GM18517 (cell line): ENCODE measurements at regions not wholly inside any gene's neighbourhood (a gene's known extent, or its start where the extent isn't known, plus 50 kb on each side); places are given as distances from the start of the nearest gene placed in this dataset.
"Not testable (repeated sequence)": the region's sequence is repeated elsewhere in the genome, so short reads cannot be mapped to it uniquely, and the experiment has no call there.

Experiments used
- ATAC-seq: cut with Tn5 transposase; IDR thresholded peaks from one replicate; pipeline ENCODE4 v1.9.1; 2021; ENCODE audit warnings: mild to moderate bottlenecking, moderate library complexity; ENCODE audit not compliant: unreplicated experiment

DNA sequence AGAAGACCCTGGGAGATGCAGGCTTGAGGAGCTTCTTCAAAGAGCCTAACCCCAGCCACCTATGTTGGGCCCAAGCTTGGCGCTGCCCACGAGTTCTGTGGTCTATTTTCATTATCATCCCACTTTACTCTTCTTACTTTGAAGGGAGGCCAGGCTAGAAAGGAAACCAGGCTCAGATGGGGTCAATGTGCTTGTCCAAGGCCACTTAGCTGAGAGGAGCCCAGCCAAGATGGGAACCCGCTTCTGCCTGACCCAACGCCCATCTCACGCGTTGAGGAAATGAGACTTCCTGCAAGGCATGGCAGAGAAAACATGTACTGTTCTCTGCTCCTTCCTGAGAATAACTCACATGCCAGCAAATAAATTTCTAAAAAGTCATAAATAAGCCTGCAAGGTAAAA lies 486.3 kb upstream of the PROK2 start:
- ATAC-seq, result no peak

DNA sequence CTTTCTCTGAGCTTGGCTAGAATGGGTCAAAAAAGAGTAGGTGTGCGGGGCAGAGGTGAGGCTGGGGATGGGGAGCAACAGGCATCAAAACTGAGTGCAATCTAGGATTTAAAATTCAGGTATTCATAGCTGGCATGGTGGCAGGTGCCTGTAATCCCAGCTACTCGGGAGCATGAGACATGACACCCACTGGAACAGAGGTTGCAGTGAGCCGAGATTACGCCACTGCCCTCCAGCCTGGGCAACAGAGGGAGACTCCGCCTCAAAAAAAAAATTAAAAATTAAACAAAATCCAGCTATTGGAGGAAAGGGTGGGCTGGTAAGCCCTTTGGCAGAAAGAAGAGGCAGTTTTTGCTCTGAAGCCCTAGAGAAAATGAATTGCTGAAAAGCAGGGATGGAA lies 485.8 kb upstream of the PROK2 start:
- no peak for ATAC-seq

DNA sequence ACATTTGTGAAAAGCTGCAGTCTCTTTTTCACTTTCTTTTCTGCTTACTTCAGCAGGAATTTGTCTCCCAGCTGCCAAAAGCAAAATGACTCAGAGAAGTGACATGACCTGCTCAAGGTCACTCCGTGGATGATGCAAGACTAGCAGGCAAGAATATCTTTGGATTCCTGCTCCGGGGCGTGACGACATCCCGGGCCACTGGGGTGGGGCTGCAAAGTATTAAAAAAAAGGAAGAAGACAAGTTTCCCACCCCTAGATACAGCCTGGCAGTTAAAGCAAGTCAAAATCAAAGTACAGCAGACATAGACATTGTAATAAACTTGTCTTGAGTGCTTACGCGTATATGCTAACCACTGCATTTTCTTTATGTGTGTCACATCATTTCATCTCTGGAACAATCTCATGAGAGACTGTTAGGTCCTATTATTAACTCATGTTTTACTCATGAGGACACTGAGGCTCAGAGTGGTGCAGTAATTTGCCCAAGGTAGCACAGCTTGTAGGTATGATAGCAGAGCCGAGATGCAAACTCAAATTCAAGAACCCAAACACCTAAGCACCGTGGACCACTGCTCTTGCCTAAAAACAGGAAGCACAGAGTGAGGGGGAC lies 485.2 kb upstream of the PROK2 start:
- ATAC-seq, result no peak

DNA sequence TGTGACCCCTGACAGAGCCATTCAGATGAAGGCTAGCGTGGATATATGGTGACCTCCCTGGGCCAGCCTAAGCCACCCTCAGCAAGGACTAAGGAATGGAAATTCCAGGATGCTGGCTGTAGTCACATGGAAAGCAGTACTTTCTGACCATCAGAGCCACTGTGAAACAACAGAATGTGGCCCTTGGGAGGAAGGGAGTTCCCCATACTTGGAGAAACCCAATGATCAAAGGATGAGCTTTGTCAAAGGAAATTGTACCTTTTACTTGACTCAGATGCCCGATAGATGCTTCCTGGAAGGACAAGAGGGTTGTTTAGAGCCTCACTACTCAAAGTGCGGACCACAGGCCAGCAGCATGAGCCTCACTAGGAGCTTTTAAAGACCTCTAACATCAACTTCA lies 484.5 kb upstream of the PROK2 start:
- no peak for ATAC-seq

DNA sequence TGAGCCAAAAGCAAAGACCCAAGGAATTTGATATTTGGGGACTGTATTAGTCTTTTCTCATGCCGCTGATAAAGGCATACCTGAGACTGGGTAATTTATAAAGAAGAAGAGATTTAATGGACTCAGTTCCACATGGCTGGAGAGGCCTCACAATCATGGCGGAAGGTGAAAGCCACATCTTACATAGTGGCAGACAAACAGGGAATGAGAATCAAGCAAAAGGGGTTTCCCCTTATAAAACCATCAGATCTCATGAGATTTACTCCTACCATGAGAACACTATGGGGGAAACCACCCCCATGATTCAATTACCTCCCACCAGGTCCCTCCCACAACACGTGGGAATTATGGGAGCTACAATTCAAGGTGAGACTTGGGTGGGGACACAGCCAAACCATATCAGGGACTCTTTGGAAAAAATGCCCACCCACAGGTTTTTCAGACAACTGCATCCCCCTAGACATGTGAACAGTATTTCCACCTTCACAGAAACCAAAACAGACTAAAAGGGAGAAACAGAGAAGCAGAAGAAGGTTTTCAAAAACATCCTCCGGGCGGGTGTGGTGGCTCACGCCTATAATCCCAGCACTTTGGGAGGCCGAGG lies 482.1 kb upstream of the PROK2 start:
- not testable (repeated sequence) for ATAC-seq

DNA sequence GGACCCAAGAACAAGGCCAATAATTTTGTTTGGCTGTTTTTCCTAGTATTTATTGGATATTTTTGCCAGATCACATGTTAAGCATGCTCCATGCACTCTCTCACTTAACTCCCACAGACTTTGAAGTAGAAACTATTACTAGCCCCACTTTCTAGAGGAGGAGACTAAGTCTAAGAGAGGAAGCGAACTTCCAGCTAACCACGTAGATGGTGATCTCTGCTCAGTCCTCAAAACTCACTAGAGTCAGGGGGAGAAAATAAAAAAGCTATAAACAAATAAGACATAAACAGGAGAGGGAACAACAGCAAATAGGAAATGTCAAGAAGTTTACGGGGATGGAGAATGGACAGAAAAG lies 481.0 kb upstream of the PROK2 start:
- no peak for ATAC-seq

DNA sequence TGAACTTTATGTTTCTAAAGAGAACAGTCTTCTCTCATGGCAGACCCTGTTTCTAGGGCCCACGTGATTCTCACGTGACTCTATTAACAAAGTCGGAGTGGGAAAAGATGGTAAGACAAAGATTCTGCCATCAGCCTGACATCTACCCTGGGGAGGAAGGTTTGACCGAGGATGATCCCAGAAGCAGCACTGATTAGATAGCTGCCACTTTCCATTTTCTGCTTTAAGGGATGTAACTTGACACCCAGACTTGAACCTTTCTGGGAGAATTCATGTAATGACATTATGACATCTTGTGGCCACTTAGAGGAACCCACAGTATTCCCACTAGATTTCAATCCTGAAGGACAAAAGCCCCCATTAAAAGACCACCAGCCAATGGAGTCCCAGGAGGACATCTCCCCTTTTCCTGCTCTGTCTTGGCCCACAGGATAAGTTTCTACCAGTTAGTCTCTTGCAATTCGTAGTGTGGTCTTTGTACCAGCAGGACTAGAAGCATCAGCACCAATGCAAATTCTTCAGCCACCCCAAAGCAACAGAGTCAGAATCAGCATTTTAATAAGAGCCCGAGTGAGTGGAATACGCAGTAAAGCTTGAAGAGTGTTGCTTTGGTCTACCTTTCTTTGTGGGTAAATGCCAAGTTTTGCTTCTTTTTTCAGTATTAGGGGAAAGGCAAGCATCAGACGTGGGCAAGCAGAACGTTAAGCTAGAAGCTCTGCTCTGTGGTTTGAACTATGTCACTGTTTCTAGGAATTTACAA lies 480.5 kb upstream of the PROK2 start:
- no peak for ATAC-seq

DNA sequence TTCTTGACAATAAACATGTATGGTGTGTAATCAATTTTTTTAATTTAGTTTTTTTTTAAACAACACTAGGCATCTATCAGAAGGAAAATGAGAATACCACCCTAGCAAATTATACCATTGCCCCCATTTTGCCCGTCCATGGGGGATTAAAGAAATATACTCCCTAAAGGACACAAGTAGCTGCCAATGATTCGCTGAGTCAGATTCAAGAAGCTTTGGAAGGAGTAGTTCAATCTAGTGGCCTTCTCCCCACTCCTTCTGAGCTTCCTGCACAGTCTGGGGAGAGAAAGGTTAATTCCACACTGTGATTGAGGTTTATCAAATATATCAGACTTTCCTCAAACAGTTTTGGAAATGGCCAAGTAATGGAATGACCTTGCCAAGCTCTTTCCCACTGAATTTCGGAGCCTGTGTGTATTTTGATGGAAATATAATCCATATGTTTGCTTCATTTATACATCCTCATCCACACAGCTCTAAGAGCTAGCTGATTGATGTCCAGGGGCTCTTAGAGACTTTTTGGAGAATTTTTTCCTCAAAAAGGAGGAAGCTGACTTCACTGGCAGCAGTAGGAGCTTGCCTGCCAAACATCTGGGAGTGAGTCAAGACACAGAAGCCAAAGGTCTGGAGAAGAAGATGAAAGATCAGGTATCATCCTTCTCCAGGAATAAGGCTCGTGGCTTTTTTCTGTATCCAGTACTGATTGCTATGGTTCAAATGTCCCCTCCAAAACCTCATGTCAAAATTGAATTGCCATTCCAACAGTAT lies 478.5 kb upstream of the PROK2 start:
- ATAC-seq, result no peak

DNA sequence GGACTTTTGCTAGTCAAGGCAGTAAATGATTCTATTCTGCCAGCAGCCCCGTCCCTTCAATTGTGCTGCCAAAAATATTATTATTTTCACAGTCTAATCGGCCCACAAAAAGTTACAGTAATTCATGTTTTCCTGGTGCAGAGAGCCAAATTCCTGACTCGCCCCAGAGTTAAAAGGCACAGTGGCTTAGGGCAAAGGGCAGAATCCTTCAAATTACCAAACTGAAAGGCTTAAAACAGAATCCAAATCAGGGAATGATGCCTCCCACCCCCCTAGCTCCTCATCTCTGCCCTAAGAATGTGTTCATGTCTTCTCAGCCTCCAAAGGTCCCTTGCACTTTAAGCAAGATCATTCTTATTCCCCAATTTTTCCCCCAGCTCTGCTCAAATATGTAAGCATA lies 477.8 kb upstream of the PROK2 start:
- ATAC-seq, result no peak

DNA sequence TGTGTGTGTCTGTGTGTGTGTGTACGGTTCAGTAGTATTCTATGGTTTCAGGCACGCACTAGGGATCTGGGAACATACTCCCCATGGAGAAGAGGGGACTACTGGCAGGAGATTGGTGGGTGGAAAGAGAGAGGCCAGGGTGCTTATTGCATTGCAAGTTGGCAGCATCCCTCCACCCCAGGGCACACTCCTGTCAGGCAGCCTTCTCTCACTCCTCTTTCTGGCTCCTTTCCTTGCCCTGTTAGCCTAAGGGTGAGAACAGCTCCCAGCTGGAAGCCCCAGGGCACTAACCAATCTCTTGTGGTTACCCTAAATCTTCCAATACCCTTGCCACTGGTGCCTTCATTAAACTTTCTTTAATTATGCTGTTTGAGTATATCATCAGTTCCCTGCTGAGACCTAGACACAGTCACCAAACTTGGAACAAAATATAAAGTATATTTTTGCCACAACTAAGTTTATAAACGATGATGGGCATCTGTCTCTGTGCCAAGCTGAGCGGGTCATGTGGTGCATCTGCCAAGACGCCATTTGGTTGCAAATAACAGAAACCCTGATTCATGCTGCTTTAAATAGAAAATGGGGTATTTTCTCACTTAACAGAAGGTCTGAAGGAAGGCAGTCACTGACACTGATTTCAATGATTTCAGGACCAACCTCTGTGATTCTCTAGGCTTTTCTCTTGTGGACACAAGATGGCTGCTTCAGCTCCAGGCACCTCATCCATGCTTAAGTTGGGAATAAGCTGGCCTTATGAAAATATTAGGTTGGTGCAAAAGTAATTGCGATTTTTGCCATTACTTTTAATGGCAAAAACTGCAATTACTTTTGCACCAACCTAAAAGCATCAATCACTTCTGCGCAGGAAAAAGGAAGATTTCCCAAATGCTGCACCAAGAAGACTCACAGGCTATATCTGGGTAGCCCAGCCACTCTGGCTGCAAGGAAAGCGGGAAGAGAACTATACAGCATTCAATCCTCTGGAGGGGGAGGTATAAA lies 476.9 kb upstream of the PROK2 start:
- no peak for ATAC-seq

DNA sequence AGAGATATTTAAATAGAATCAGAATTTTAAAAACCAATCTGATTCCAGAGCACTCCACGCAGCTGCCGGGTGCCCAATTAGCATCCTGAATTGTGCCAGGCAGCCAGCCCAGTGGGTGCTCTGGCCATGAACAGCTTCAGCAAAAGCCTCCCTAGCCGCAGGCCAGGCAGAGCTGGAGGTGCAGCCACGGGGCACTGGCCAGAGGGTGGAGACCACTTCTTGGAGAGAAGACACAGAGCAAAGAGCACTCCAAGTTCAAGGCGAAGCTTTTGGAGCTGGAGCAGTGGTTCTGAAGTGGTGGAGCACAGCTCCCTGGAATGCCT lies 475.6 kb upstream of the PROK2 start:
- ATAC-seq, result no peak

DNA sequence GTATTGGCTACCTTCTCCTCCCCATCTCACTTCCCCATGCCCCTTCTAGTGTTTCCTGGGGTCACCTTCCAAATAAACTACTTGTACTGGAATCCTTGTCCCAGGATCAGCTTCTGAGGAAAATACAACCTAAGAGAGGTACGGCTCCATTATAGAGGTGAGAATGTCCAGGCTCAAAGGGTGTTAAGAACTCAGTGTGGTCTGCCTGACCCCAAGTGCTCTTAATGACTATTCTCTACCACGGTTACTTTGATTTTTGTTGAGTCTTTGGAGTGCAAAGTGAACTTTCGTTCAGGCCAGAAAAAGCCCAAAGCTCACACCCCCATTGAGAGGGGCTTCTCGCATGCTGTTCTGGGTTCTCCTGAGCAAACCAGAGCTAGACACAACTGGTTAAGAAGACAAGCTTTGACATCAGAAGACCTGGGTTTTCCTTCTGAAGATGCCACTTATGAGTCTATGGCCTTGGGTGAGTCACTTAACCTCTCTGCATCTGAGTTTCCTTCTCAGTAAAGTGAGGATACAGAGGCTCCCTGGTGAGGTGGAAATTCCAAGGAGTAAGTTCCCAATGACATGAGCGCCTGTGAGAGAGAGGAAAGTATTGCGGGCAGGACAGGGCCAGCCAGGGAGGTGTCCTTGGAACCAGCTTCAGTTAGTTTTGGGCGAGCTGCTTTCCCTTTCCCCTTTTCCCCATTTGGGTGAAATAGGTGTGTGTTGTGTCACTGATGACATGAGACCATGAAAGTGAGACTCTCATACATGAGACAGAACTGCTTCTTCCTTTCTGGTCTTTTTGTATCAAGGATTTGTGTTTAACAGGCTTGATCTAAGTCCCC lies 475.0 kb upstream of the PROK2 start:
- no peak for ATAC-seq

DNA sequence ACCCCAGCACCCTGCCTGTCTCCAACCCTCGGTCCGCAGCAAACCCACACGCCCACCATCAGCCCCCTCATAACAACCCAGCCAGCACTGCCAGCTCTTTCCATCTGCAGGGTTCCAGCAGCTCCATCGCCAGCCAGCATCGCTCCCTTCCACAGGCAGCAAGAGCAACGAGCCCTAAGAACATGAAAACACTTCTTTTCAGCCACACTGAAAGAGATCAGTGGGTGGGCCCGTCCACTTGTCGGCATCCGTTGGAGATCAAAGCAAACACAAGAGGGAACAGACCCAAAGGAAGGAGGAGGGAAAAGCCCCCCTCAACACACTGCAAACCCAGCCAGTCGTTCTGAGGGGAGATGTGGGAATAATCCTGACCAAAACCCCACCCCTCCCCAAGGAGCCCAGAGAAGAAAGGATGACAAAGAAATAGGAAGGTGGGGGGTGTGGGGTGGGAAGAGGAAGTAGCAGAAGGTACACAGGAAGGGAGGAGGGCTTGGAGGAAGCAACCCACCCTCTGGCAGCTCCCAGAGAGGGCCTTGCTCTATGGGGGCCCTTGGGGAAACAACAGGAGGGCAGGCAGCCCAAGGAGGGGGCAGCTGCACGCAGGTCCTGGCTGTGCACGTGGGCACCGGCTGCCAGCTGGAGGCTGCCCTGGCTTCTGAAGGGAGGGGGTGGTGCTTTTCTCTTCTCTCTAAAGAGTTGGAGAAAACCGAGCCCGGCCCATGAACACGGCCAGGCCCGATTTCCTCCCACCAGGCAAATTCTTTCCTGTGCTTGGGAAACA lies 473.6 kb upstream of the PROK2 start:
- ATAC-seq, result no peak

DNA sequence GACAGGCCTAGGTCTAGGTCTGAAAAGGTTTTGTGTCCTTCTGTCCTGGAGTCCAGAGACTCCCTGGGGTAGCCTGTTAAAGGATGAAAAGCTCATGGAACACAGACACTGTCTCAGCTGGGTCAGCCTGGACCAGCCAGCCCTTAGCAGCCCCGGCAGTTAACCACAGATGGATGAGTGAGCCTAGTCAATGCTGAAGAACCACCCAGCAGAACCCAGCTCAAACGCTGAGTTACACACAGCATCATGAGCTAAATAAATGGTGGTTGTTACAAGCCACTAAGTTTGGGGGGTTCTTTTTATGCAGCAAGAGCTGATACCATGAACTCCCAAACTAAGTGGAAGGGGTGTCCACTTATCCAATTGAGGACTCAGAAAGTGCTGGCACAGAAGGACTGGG lies 472.8 kb upstream of the PROK2 start:
- no peak for ATAC-seq

DNA sequence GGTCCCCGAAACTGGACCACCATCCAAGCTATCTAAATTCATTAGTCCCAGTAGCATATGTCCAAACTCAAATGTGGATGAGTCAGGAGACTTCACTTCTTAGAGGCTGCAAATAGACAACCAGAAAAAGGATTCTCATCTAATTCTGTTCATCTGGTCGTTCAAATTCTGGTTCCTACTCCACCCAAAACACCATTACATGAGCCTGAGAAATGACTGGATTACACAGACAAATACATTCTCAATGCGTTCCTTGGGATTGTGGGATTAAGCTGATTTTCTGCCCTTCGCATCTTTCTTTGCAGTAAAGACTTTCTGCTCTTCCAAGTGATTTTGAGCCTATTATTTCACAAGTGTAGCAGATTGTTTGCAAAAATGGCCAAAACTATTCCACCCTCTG lies 472.3 kb upstream of the PROK2 start:
- no peak for ATAC-seq

DNA sequence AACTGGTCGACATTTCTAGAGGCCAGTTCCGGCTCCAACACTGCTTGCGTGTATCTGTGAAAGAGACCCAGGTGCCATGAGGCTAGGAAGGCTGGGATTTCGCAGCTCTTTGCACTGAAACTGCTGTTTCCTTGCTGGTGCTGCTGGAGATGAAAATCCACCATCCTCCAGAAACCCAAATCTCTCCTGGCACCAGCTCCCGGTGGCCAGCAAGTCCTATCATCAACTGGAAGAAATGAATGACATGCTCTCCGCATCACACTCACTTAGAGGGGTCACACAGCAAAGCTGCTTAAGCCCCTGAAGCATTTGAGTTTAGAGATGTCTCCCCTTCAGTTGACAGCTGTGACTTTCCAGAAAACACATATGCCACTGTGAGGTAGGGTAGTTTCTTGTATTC lies 471.8 kb upstream of the PROK2 start:
- no peak for ATAC-seq

DNA sequence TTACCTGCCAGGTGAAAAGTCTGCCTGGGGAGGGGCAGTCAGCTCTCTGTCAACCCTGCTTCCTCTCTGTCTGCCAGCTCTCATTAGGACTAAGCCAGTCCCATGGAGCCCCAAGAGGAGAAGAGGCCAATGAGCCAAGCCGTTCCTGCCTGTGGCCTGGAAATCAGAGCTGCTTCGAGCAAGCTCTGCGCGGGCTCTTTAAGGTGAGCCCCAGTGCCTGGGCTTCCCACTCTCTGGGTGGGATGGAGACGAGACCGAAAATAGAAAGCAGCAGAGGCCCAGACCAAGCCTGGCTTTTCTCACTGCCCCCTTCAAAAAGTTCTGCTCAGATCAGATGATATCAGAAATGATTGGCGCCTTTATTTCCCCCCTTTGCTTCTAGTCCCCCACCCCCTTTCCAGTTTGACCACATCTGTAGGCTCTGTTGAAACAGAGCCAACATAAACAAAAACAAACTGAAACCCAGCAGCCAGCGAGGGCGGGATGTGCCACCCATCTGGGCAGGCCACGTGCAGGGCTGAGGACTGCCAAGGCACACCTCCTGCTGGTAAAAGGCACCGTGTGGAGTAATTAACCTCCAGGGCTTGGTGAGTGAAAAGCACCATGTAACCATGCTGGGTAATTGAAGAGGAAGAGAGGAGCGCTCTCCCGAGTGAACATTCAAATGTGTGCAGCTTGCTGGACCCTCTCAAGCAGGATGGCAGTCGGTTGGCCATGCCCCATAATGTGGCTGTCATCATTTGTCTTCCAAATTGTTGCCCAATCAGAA lies 471.0 kb upstream of the PROK2 start:
- no peak for ATAC-seq

DNA sequence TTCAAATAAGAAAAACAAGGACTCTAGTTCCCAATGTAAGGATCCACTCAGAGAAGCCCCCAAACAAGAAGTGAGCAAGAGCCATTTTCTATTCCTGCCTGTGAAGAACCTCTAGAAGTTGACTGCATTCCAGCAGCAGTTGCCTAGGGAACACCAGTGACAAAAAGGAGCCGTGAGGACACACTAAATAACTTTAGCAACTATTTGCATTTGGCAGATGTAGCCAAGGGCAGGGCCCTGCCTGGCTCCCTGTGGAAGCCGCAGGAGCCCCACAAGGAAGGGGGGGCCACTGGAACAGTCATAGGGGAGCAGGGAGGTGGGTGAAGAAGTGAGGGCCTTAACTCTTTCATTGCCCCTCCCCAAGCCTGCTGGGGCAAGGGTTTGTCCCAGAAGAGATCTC lies 470.2 kb upstream of the PROK2 start:
- ATAC-seq, result no peak
